ENCODE measurements at regions not wholly inside any gene's neighbourhood (a gene's known extent, or its start where the extent isn't known, plus 50 kb on each side); places are given as distances from the start of the nearest gene placed in this dataset.

DNA sequence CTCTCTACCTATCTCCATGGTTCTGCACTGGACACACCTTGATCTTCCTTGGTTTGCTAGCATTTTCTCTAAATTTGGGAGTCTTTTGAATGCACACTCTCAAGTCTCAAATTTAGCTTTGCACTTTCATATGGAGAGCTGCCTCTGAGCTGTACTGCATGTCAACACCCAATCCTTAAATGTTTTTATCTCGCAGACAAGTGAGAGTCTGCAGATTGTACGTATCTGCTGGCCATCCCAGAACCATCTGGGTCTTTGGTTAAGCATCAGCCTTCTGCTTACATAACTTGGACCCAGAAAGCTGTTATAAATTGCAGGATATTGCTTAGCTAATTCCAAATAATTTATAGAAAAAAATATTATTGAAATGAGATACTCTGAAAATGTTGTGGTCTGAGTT, 111.4 kb upstream of the GRAMD2B start:
- TF ChIP-seq ZNF384 (IDR thresholded peaks at IDR 0.05; ENCODE audit: borderline replicate concordance, low read depth, low read length) (no peak), CEBPB (IDR thresholded peaks at IDR 0.05; ENCODE audit: borderline replicate concordance in 1 of 2, low read depth in 2 of 2, low read length in 2 of 2) (no peak)
- TF ChIP-seq, protein P1, sequence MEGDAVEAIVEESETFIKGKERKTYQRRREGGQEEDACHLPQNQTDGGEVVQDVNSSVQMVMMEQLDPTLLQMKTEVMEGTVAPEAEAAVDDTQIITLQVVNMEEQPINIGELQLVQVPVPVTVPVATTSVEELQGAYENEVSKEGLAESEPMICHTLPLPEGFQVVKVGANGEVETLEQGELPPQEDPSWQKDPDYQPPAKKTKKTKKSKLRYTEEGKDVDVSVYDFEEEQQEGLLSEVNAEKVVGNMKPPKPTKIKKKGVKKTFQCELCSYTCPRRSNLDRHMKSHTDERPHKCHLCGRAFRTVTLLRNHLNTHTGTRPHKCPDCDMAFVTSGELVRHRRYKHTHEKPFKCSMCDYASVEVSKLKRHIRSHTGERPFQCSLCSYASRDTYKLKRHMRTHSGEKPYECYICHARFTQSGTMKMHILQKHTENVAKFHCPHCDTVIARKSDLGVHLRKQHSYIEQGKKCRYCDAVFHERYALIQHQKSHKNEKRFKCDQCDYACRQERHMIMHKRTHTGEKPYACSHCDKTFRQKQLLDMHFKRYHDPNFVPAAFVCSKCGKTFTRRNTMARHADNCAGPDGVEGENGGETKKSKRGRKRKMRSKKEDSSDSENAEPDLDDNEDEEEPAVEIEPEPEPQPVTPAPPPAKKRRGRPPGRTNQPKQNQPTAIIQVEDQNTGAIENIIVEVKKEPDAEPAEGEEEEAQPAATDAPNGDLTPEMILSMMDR (IDR thresholded peaks at IDR 0.05 in 2 of 3, conservative IDR thresholded peaks at IDR 0.05 in 1 of 3; ENCODE audit: control insufficient read depth in 2 of 3, extremely low read depth in 1 of 3, insufficient read depth in 1 of 3, low read depth in 3 of 3, low read length in 3 of 3), result no peak
- TF ChIP-seq, protein P2, sequence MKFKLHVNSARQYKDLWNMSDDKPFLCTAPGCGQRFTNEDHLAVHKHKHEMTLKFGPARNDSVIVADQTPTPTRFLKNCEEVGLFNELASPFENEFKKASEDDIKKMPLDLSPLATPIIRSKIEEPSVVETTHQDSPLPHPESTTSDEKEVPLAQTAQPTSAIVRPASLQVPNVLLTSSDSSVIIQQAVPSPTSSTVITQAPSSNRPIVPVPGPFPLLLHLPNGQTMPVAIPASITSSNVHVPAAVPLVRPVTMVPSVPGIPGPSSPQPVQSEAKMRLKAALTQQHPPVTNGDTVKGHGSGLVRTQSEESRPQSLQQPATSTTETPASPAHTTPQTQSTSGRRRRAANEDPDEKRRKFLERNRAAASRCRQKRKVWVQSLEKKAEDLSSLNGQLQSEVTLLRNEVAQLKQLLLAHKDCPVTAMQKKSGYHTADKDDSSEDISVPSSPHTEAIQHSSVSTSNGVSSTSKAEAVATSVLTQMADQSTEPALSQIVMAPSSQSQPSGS (IDR thresholded peaks at IDR 0.05; ENCODE audit: low read length), result no peak

All from GM12878 (cell line).